ENCODE measurements at regions not wholly inside any gene's neighbourhood (a gene's known extent, or its start where the extent isn't known, plus 50 kb on each side); places are given as distances from the start of the nearest gene placed in this dataset.

GRCh38 chr11:133695387-133695786 lies 149.9 kb downstream of the SPATA19 start:
- TF ChIP-seq CTCF (IDR thresholded peaks at IDR 0.05) = no peak
- no peaks in the 10 kb centered on the region for H3K4me1 ChIP-seq
- no peaks in the 10 kb centered on the region for H3K27me3 ChIP-seq (ENCODE audit: control insufficient read depth, insufficient read depth, low read length)
- H3K36me3 ChIP-seq (ENCODE audit: control insufficient read depth, insufficient read depth, low read length) = no peaks in the 10 kb centered on the region
- H2AFZ ChIP-seq = no peak overlapping the region
- H3K27ac ChIP-seq = no peak overlapping the region
- H3K9me3 ChIP-seq (ENCODE audit: control insufficient read depth, low read length) = no peaks in the 10 kb centered on the region
- H3K4me3 ChIP-seq (ENCODE audit: low read depth, low read length) = no peak overlapping the region
- H3K9ac ChIP-seq = no peak overlapping the region
- H3K79me2 ChIP-seq = no peaks in the 10 kb centered on the region
- no peak overlapping the region for H3K4me2 ChIP-seq (ENCODE audit: low read length)

GRCh38 chr11:133694701-133695100 lies 150.6 kb downstream of the SPATA19 start:
- TF ChIP-seq CTCF (IDR thresholded peaks at IDR 0.05) = no peak
- no peak overlapping the region for H3K27ac ChIP-seq
- H3K79me2 ChIP-seq = no peaks in the 10 kb centered on the region
- H3K4me3 ChIP-seq (ENCODE audit: low read depth, low read length) = no peak overlapping the region
- no peaks in the 10 kb centered on the region for H3K4me1 ChIP-seq
- no peaks in the 10 kb centered on the region for H3K36me3 ChIP-seq (ENCODE audit: control insufficient read depth, insufficient read depth, low read length)
- H2AFZ ChIP-seq = no peak overlapping the region
- no peaks in the 10 kb centered on the region for H3K27me3 ChIP-seq (ENCODE audit: control insufficient read depth, insufficient read depth, low read length)
- H3K9ac ChIP-seq = no peak overlapping the region
- H3K4me2 ChIP-seq (ENCODE audit: low read length) = no peak overlapping the region
- no peaks in the 10 kb centered on the region for H3K9me3 ChIP-seq (ENCODE audit: control insufficient read depth, low read length)

DNA sequence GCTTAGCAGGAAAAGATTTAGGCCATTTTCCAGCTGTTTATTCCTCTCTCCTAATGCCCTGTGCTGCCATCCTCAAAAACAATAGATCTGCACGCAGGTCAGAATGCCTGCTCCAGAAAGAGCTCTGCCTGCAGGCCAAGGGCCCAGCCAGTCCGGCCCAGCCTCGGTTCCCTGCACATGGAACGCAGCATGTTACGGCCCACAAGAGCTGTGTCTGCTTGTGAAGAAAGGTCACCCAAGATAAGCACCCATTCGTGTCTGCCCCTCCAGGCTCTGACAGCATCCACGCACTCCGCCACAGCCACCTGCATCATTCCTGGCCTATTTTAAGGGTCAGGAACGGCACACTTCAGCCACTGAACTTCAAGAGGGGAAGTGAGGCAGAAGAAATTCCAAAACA lies 152.2 kb downstream of the SPATA19 start:
- no peak for TF ChIP-seq CTCF (IDR thresholded peaks at IDR 0.05)
- H3K27ac ChIP-seq = no peak overlapping the region
- no peak overlapping the region for H3K4me2 ChIP-seq (ENCODE audit: low read length)
- no peak overlapping the region for H3K4me3 ChIP-seq (ENCODE audit: low read depth, low read length)
- no peaks in the 10 kb centered on the region for H3K4me1 ChIP-seq
- no peaks in the 10 kb centered on the region for H3K9me3 ChIP-seq (ENCODE audit: control insufficient read depth, low read length)
- no peaks in the 10 kb centered on the region for H3K27me3 ChIP-seq (ENCODE audit: control insufficient read depth, insufficient read depth, low read length)
- H2AFZ ChIP-seq = no peak overlapping the region
- H3K79me2 ChIP-seq = no peaks in the 10 kb centered on the region
- no peak overlapping the region for H3K9ac ChIP-seq
- no peaks in the 10 kb centered on the region for H3K36me3 ChIP-seq (ENCODE audit: control insufficient read depth, insufficient read depth, low read length)

- Histone ChIP-seq H3K27ac (no peak overlapping the region), H2AFZ (no peak overlapping the region), H3K4me2 (ENCODE audit: low read length) (no peak overlapping the region), H3K4me3 (ENCODE audit: low read depth, low read length) (no peak overlapping the region), H3K4me1 (no peaks in the 10 kb centered on the region), H3K9me3 (ENCODE audit: control insufficient read depth, low read length) (no peaks in the 10 kb centered on the region), H3K27me3 (ENCODE audit: control insufficient read depth, insufficient read depth, low read length) (no peaks in the 10 kb centered on the region), H3K9ac (no peak overlapping the region), H3K79me2 (no peaks in the 10 kb centered on the region), H3K36me3 (ENCODE audit: control insufficient read depth, insufficient read depth, low read length) (no peaks in the 10 kb centered on the region)
- no peak for TF ChIP-seq CTCF (IDR thresholded peaks at IDR 0.05)
Measured at GRCh38 chr11:133692126-133692934, 153.0 kb downstream of the SPATA19 start.

DNA sequence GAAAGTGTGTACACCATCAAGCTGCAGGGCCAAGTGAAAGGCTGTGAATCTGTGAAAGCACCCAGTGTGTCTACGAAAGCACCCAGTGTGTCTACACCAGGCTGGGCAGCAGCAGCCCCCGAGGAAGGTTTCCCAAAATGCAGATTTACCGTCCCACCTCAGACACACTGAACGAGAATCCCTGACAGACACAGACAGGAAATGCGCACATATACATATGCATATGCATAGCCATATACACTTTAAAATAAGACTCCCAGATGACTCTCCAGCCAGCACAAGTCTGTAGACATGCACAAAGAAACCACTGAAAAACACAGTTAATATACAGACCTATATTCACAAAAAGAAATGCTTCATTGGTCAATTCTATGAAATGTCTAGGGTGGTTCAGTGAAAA lies 155.5 kb upstream of the OPCML start:
- no peak overlapping the region for H3K4me2 ChIP-seq (ENCODE audit: low read length)
- H3K9me3 ChIP-seq (ENCODE audit: control insufficient read depth, low read length) = no peaks in the 10 kb centered on the region
- H3K27me3 ChIP-seq (ENCODE audit: control insufficient read depth, insufficient read depth, low read length) = no peaks in the 10 kb centered on the region
- H3K79me2 ChIP-seq = no peaks in the 10 kb centered on the region
- no peak overlapping the region for H3K4me3 ChIP-seq (ENCODE audit: low read depth, low read length)
- no peak overlapping the region for H3K27ac ChIP-seq
- H3K4me1 ChIP-seq = no peaks in the 10 kb centered on the region
- no peaks in the 10 kb centered on the region for H3K36me3 ChIP-seq (ENCODE audit: control insufficient read depth, insufficient read depth, low read length)
- H3K9ac ChIP-seq = no peak overlapping the region
- no peak for TF ChIP-seq CTCF (IDR thresholded peaks at IDR 0.05)
- H2AFZ ChIP-seq = no peak overlapping the region

Measured in parathyroid adenoma (tissue), 2 donors.